Tibial artery (tissue), 4 donors: ENCODE measurements at regions not wholly inside any gene's neighbourhood (a gene's known extent, or its start where the extent isn't known, plus 50 kb on each side); places are given as distances from the start of the nearest gene placed in this dataset.

Source experiments
- DNase-seq, 2 donors: peaks; one replicate each; pipeline ENCODE4 v3.0.0-alpha.2; 2019
- H3K27ac ChIP-seq, 2 donors: fragments of 200-600 bp; sonication (generic) in 1 of 2; 1 replicate in 1 of 2; 2 replicates in 1 of 2; pipeline ENCODE4 v1.5.1; 2018 to 2019; ENCODE audit warnings: mild to moderate bottlenecking in 1 of 2
- H3K27me3 ChIP-seq, 2 donors: fragments of 200-600 bp; sonication (generic) in 1 of 2; one replicate each; pipeline versions ENCODE4 v1.5.1 to v1.6.0; 2016 to 2019
- H3K36me3 ChIP-seq, 3 donors: fragments of 200-600 bp; sonication (generic) in 2 of 3; one replicate each; pipeline ENCODE4 v1.5.1; 2016 to 2019; ENCODE audit warnings: mild to moderate bottlenecking in 2 of 3
- H3K4me1 ChIP-seq, 4 donors: fragments of 200-600 bp; sonication (generic) in 2 of 4; 1 replicate in 3 of 4; 2 replicates in 1 of 4; pipeline ENCODE4 v1.5.1; 2016 to 2019
- H3K4me3 ChIP-seq, 2 donors: fragments of 200-600 bp; sonication (generic) in 1 of 2; 1 replicate in 1 of 2; 2 replicates in 1 of 2; pipeline ENCODE4 v1.5.1; 2018 to 2019; ENCODE audit warnings: mild to moderate bottlenecking in 2 of 2
- H3K9me3 ChIP-seq, 3 donors: fragments of 200-600 bp; sonication (generic) in 1 of 3; one replicate each; pipeline ENCODE4 v1.5.1; 2016 to 2019
- CTCF ChIP-seq, 2 experiments: fragments of 200-600 bp in 1 of 2; fragments of 450-650 bp in 1 of 2; IDR thresholded peaks; one replicate each; pipeline ENCODE4 v1.5.1; 2017 to 2019; ENCODE audit warnings: antibody characterized with exemption in 2 of 2, mild to moderate bottlenecking in 1 of 2, moderate library complexity in 1 of 2
- intact Hi-C: fragments of 100-400 bp; cut with DNase I; formaldehyde crosslinking; loops from one replicate; pipeline ENCODE4 v1.15.0; 2023; ENCODE audit warnings: low total_unique reads

GRCh38 chr3:59423707-59424106, 373.9 kb upstream of the CFAP20DC start:
- H3K27me3 ChIP-seq, result no peaks in the 10 kb centered on the region
- no peak for TF ChIP-seq CTCF (IDR thresholded peaks at IDR 0.05)
- no peaks in the 10 kb centered on the region for H3K9me3 ChIP-seq
- H3K4me3 ChIP-seq, result no peak overlapping the region
- H3K27ac ChIP-seq, result no peak overlapping the region
- intact Hi-C loops, result no loop called here
- H3K4me1 ChIP-seq, result no peaks in the 10 kb centered on the region
- no peak for DNase-seq
- no peaks in the 10 kb centered on the region for H3K36me3 ChIP-seq

GRCh38 chr3:59422312-59422711, 372.5 kb upstream of the CFAP20DC start:
- no peaks in the 10 kb centered on the region for H3K27me3 ChIP-seq
- intact Hi-C loops, result no loop called here
- no peak for DNase-seq
- H3K9me3 ChIP-seq, result no peaks in the 10 kb centered on the region
- no peak overlapping the region for H3K27ac ChIP-seq
- no peaks in the 10 kb centered on the region for H3K36me3 ChIP-seq
- H3K4me1 ChIP-seq, result no peaks in the 10 kb centered on the region
- no peak for TF ChIP-seq CTCF (IDR thresholded peaks at IDR 0.05)
- H3K4me3 ChIP-seq, result no peak overlapping the region

- no peak for DNase-seq
- Histone ChIP-seq H3K4me3 (no peak overlapping the region), H3K27ac (no peak overlapping the region), H3K36me3 (no peaks in the 10 kb centered on the region), H3K9me3 (no peaks in the 10 kb centered on the region), H3K4me1 (no peaks in the 10 kb centered on the region), H3K27me3 (no peaks in the 10 kb centered on the region)
- intact Hi-C loops, result no loop called here
- no peak for TF ChIP-seq CTCF (IDR thresholded peaks at IDR 0.05)
These were observed 369.0 kb upstream of the CFAP20DC start for GRCh38 chr3:59418836-59419235.

- no peak overlapping the region for H3K4me3 ChIP-seq
- no peak for DNase-seq
- no peaks in the 10 kb centered on the region for H3K36me3 ChIP-seq
- H3K9me3 ChIP-seq, result no peaks in the 10 kb centered on the region
- no peak overlapping the region for H3K27ac ChIP-seq
- H3K4me1 ChIP-seq, result no peaks in the 10 kb centered on the region
- no peaks in the 10 kb centered on the region for H3K27me3 ChIP-seq
- intact Hi-C loops, result no loop called here
- TF ChIP-seq CTCF (IDR thresholded peaks at IDR 0.05), result no peak
These were observed 362.7 kb upstream of the CFAP20DC start for GRCh38 chr3:59412516-59412915.

- Histone ChIP-seq H3K4me3 (no peak overlapping the region), H3K4me1 (no peaks in the 10 kb centered on the region), H3K36me3 (no peaks in the 10 kb centered on the region), H3K27me3 (no peaks in the 10 kb centered on the region), H3K9me3 (no peaks in the 10 kb centered on the region), H3K27ac (no peak overlapping the region)
- no peak for TF ChIP-seq CTCF (IDR thresholded peaks at IDR 0.05)
- intact Hi-C loops, result no loop called here
- DNase-seq, result no peak
These were observed 361.9 kb upstream of the CFAP20DC start for GRCh38 chr3:59411694-59412093.

GRCh38 chr3:59411186-59411585, 361.4 kb upstream of the CFAP20DC start:
- Histone ChIP-seq H3K4me3 (no peak overlapping the region), H3K36me3 (no peaks in the 10 kb centered on the region), H3K27me3 (no peaks in the 10 kb centered on the region), H3K4me1 (no peaks in the 10 kb centered on the region), H3K9me3 (no peaks in the 10 kb centered on the region), H3K27ac (no peak overlapping the region)
- no peak for TF ChIP-seq CTCF (IDR thresholded peaks at IDR 0.05)
- intact Hi-C loops, result no loop called here
- DNase-seq, result no peak
